Right lung (tissue), 2 donors: ENCODE measurements at regions not wholly inside any gene's neighbourhood (a gene's known extent, or its start where the extent isn't known, plus 50 kb on each side); places are given as distances from the start of the nearest gene placed in this dataset.

Experiments
- DNase-seq, 2 donors: peaks; one replicate each; pipeline ENCODE4 v3.0.0-alpha.2; 2013

GRCh38 chr5:86780018-86780417, 162.3 kb downstream of the COX7C start:
- no peak for DNase-seq

- no peak for DNase-seq
These were observed 169.2 kb downstream of the COX7C start for GRCh38 chr5:86786955-86787354.

- DNase-seq, result no peak
These were observed 177.9 kb downstream of the COX7C start for GRCh38 chr5:86795659-86796058.

GRCh38 chr5:86797677-86798076, 179.9 kb downstream of the COX7C start:
- no peak for DNase-seq

- no peak for DNase-seq
These were observed 188.5 kb downstream of the COX7C start for GRCh38 chr5:86806206-86806605.

GRCh38 chr5:86807046-86808031, 189.6 kb downstream of the COX7C start:
- peak; percentile 35 for DNase-seq

GRCh38 chr5:86814315-86814714, 196.6 kb downstream of the COX7C start:
- DNase-seq, result no peak

- DNase-seq, result no peak
These were observed 197.2 kb downstream of the COX7C start for GRCh38 chr5:86814907-86815306.

GRCh38 chr5:86824637-86825036, 206.9 kb downstream of the COX7C start:
- peak in 1 of 2 donors; percentile 9 for DNase-seq

- DNase-seq, result no peak
These were observed 213.4 kb downstream of the COX7C start for GRCh38 chr5:86831128-86831527.

GRCh38 chr5:86833868-86834267, 216.1 kb downstream of the COX7C start:
- no peak for DNase-seq

GRCh38 chr5:86837610-86838009, 219.9 kb downstream of the COX7C start:
- no peak for DNase-seq

GRCh38 chr5:86838083-86838482, 220.3 kb downstream of the COX7C start:
- DNase-seq, result no peak

GRCh38 chr5:86841000-86841644, 223.4 kb downstream of the COX7C start:
- DNase-seq, result no peak

GRCh38 chr5:86858442-86858841, 240.7 kb downstream of the COX7C start:
- no peak for DNase-seq

GRCh38 chr5:86861512-86861911, 243.8 kb downstream of the COX7C start:
- no peak for DNase-seq

- no peak for DNase-seq
These were observed 244.4 kb downstream of the COX7C start for GRCh38 chr5:86862093-86862492.

GRCh38 chr5:86864051-86864450, 246.3 kb downstream of the COX7C start:
- peak; percentile 32 for DNase-seq

GRCh38 chr5:86865256-86865785, 247.6 kb downstream of the COX7C start:
- no peak for DNase-seq

- DNase-seq, result no peak
These were observed 248.3 kb downstream of the COX7C start for GRCh38 chr5:86866036-86866435.

GRCh38 chr5:86869268-86869667, 251.5 kb downstream of the COX7C start:
- DNase-seq, result no peak

- no peak for DNase-seq
These were observed 257.8 kb downstream of the COX7C start for GRCh38 chr5:86875539-86875938.

- no peak for DNase-seq
These were observed 260.5 kb downstream of the COX7C start for GRCh38 chr5:86878250-86878649.
